ENCODE measurements at regions not wholly inside any gene's neighbourhood (a gene's known extent, or its start where the extent isn't known, plus 50 kb on each side); places are given as distances from the start of the nearest gene placed in this dataset.

- no peak for TF ChIP-seq WRNIP1 (IDR thresholded peaks at IDR 0.05; ENCODE audit: borderline replicate concordance, low read depth, low read length)
- no peak for TF ChIP-seq FOS (IDR thresholded peaks at IDR 0.05; ENCODE audit: borderline replicate concordance, extremely low read depth, insufficient read length)
- TF ChIP-seq SMARCA5 (IDR thresholded peaks at IDR 0.05): no peak
- no peak for TF ChIP-seq PML (IDR thresholded peaks at IDR 0.05; ENCODE audit: low read length)
- TF ChIP-seq EED (IDR thresholded peaks at IDR 0.05; ENCODE audit: low read depth): no peak
- no peak for TF ChIP-seq ZNF24 (IDR thresholded peaks at IDR 0.05)
- TF ChIP-seq, protein P1, sequence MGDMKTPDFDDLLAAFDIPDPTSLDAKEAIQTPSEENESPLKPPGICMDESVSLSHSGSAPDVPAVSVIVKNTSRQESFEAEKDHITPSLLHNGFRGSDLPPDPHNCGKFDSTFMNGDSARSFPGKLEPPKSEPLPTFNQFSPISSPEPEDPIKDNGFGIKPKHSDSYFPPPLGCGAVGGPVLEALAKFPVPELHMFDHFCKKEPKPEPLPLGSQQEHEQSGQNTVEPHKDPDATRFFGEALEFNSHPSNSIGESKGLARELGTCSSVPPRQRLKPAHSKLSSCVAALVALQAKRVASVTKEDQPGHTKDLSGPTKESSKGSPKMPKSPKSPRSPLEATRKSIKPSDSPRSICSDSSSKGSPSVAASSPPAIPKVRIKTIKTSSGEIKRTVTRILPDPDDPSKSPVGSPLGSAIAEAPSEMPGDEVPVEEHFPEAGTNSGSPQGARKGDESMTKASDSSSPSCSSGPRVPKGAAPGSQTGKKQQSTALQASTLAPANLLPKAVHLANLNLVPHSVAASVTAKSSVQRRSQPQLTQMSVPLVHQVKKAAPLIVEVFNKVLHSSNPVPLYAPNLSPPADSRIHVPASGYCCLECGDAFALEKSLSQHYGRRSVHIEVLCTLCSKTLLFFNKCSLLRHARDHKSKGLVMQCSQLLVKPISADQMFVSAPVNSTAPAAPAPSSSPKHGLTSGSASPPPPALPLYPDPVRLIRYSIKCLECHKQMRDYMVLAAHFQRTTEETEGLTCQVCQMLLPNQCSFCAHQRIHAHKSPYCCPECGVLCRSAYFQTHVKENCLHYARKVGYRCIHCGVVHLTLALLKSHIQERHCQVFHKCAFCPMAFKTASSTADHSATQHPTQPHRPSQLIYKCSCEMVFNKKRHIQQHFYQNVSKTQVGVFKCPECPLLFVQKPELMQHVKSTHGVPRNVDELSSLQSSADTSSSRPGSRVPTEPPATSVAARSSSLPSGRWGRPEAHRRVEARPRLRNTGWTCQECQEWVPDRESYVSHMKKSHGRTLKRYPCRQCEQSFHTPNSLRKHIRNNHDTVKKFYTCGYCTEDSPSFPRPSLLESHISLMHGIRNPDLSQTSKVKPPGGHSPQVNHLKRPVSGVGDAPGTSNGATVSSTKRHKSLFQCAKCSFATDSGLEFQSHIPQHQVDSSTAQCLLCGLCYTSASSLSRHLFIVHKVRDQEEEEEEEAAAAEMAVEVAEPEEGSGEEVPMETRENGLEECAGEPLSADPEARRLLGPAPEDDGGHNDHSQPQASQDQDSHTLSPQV (IDR thresholded peaks at IDR 0.05): no peak
- TF ChIP-seq E4F1 (IDR thresholded peaks at IDR 0.05; ENCODE audit: borderline replicate concordance, partially characterized antibody): no peak
- TF ChIP-seq, protein P2, sequence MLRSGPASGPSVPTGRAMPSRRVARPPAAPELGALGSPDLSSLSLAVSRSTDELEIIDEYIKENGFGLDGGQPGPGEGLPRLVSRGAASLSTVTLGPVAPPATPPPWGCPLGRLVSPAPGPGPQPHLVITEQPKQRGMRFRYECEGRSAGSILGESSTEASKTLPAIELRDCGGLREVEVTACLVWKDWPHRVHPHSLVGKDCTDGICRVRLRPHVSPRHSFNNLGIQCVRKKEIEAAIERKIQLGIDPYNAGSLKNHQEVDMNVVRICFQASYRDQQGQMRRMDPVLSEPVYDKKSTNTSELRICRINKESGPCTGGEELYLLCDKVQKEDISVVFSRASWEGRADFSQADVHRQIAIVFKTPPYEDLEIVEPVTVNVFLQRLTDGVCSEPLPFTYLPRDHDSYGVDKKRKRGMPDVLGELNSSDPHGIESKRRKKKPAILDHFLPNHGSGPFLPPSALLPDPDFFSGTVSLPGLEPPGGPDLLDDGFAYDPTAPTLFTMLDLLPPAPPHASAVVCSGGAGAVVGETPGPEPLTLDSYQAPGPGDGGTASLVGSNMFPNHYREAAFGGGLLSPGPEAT (IDR thresholded peaks at IDR 0.05; ENCODE audit: low read depth): no peak
- TF ChIP-seq HDAC2 (IDR thresholded peaks at IDR 0.05): no peak
Measured at GRCh38 chr15:70154718-70155347, 57.1 kb upstream of the TLE3 start (continued).
